Muscle layer of colon (tissue), 2 donors: ENCODE measurements at regions not wholly inside any gene's neighbourhood (a gene's known extent, or its start where the extent isn't known, plus 50 kb on each side); places are given as distances from the start of the nearest gene placed in this dataset.

Source experiments
- H3K27ac ChIP-seq: one replicate; pipeline ENCODE4 v1.7.0; 2013; ENCODE audit warnings: low read depth, mild to moderate bottlenecking, low read length, moderate library complexity
- H3K27me3 ChIP-seq, 2 donors: one replicate each; pipeline ENCODE4 v1.7.0; 2013; ENCODE audit warnings: low read length in 2 of 2, mild to moderate bottlenecking in 2 of 2; ENCODE audit not compliant: insufficient read depth in 2 of 2, control insufficient read depth in 1 of 2
- H3K36me3 ChIP-seq: one replicate; pipeline ENCODE4 v1.7.0; 2013; ENCODE audit warnings: mild to moderate bottlenecking, low read length; ENCODE audit not compliant: insufficient read depth
- H3K4me1 ChIP-seq: one replicate; pipeline ENCODE4 v1.7.0; 2013; ENCODE audit warnings: mild to moderate bottlenecking, low read length; ENCODE audit not compliant: insufficient read depth
- H3K4me3 ChIP-seq, 2 donors: one replicate each; pipeline ENCODE4 v1.7.0; 2013; ENCODE audit warnings: low read length in 2 of 2, low read depth in 1 of 2, mild to moderate bottlenecking in 1 of 2, moderate library complexity in 1 of 2
- H3K9ac ChIP-seq: one replicate; pipeline ENCODE4 v1.7.0; 2013; ENCODE audit warnings: low read length
- H3K9me3 ChIP-seq: one replicate; pipeline ENCODE4 v1.7.0; 2013; ENCODE audit warnings: mild to moderate bottlenecking, low read length
- donor health status: abdominal sarcoma.
- donor health status: Adenocarcinoma of cecum.

DNA sequence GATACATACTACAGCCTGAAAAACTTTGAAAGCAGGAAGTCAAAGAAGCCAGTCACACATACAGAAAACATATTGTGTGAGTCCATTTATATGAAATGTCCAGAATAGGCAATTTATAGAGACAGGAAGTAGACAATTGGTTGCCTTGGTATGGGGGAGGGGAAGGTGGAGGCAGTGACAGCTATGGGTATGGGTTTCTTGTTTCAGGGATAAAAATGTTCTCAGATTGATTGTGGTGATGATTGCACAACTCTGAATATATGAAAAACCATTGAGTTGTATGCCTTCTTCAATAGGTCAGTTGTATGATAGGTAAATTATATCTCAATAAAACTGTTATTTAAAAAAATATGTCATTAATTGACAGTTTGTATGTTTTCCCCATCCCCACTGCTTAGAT lies 137.6 kb downstream of the SNX19 start:
- peaks cover 15% of the 10 kb centered on the region for H3K4me1 ChIP-seq
- no peaks in the 10 kb centered on the region for H3K36me3 ChIP-seq
- no peak overlapping the region for H3K4me3 ChIP-seq
- H3K9ac ChIP-seq, result no peak overlapping the region
- no peaks in the 10 kb centered on the region for H3K9me3 ChIP-seq
- no peaks in the 10 kb centered on the region for H3K27me3 ChIP-seq
- H3K27ac ChIP-seq, result no peak overlapping the region

DNA sequence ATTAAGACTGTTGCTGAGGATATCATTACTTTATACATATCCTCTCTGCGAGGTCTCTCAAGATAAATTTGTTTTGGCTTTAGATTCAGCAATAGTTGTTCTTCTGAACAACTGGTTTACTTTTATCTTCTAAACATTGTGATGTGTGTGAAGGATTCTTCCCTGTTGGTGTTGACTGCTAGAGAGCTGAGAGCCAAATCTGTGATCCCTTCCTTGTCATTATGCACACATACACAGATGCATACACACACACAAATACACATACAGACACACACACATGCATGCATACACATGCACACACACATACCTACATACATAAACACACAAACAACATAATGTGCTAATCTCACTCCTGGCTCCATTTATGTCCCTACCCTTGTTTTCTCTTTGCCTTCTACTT lies 137.0 kb downstream of the SNX19 start:
- H3K9ac ChIP-seq, result no peak overlapping the region
- no peak overlapping the region for H3K27ac ChIP-seq
- H3K4me1 ChIP-seq, result peaks cover 15% of the 10 kb centered on the region
- no peaks in the 10 kb centered on the region for H3K27me3 ChIP-seq
- H3K36me3 ChIP-seq, result no peaks in the 10 kb centered on the region
- no peaks in the 10 kb centered on the region for H3K9me3 ChIP-seq
- no peak overlapping the region for H3K4me3 ChIP-seq

DNA sequence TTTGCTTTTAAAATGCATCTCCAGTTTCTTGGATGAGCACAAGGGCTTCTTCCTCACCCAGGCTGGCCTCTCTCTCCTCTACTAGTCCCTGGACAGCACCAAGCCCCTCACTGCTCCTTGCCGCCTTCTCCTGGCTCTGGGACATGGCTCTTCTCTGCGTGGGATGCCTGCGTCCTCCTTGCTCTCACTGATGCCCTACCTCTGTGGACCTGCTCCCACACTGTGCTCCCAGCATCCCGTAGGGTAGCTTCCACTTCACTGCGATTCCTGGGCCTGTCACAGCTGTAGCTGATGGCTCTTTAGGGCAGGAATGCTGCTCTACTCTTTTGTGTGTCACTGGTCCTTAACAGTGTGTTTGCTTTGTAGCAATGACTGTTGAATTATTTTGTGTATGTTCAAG lies 136.3 kb downstream of the SNX19 start:
- Histone ChIP-seq H3K27ac (no peak overlapping the region), H3K4me3 (no peak overlapping the region), H3K9me3 (no peaks in the 10 kb centered on the region), H3K9ac (no peak overlapping the region), H3K27me3 (no peaks in the 10 kb centered on the region), H3K36me3 (no peaks in the 10 kb centered on the region), H3K4me1 (peaks cover 15% of the 10 kb centered on the region)

DNA sequence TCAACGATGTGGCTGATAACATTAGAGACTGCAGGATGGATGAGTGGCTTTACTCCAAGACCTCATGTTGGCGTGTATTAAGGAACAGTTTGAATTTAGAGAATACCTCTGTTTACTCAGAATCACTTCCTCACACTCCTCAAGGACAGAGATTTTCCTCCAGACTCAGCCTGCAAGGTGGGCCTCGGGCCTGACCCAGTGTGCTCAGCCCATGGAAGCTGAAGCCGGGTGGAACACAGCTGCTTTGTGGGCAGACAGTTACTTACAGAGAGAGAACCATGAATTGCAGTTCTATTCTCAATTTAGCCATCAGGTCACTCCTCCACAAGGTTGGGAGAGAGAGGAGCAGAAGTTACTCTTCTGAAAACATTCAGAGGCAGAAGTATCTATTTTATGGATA lies 135.8 kb downstream of the SNX19 start:
- H3K4me3 ChIP-seq, result no peak overlapping the region
- no peak overlapping the region for H3K9ac ChIP-seq
- H3K27me3 ChIP-seq, result no peaks in the 10 kb centered on the region
- H3K36me3 ChIP-seq, result no peaks in the 10 kb centered on the region
- peaks cover 15% of the 10 kb centered on the region for H3K4me1 ChIP-seq
- H3K27ac ChIP-seq, result no peak overlapping the region
- H3K9me3 ChIP-seq, result no peaks in the 10 kb centered on the region

DNA sequence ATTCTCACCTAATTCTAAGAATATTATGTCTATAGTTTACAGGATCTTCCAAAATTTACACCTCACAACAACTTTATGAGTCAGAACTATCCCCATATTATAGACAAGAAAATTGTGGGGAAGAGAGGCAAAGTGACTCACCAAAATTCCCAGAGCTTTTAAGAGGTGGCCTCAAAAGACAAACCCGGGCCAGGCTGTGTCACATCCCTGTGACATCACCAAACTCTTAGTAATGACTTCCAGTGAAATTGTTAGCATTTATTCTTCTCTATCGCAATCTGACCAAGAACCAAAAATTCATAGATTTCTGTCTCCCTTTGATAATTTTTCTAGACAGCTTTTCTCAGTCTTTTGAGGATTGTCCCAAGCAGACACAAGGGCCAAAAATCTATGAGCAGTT lies 134.3 kb downstream of the SNX19 start:
- Histone ChIP-seq H3K4me3 (no peak overlapping the region), H3K9ac (no peak overlapping the region), H3K27ac (no peak overlapping the region)

DNA sequence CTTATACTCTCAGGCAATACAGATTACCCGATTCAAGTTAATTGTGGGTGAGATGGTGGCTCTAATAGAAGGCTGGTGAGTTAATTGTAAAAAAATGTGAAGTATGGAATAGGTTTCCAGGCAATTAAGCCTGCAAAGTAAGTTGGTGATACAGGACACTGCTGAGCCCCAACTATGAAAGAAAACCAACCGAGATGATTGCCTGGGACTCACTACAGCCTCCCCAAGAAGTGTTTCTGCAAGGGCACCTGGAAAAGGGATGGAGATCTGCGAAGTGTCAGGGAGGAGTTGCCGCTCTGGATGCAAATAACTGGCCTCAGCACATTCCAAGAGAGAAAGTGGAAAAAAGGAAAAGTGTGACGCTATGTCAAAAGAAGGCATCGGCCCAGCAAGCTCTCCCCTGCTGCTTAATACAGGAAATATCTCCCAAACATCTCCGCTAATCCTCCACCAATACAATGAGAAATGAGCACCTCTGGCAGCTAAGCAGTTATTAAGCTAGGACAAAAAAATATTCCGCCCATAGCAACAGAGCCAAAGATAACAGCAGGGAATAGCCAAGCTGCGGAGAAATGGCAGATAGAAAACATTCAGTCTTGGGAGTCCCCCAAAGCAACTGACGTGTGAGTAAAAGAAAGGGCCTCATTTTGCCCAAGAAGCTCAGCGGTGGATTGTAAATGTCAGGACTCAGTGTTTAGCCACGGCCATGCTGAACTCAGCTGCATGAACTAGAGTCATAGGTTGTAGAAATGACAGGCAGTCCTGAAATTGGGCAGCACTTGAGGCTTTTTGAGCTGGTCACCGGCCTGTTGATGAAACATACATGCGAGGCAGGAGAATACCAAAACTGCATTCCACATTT lies 133.7 kb downstream of the SNX19 start:
- Histone ChIP-seq H3K4me1 (peaks cover 28% of the 10 kb centered on the region), H3K4me3 (no peak overlapping the region), H3K27me3 (no peaks in the 10 kb centered on the region), H3K27ac (peak overlapping the region; percentile 36), H3K9ac (no peak overlapping the region), H3K36me3 (no peaks in the 10 kb centered on the region), H3K9me3 (no peaks in the 10 kb centered on the region)

More for the DNA sequence above, 134.3 kb downstream of the SNX19 start:
- H3K9me3 ChIP-seq, result no peaks in the 10 kb centered on the region
- no peaks in the 10 kb centered on the region for H3K27me3 ChIP-seq
- H3K4me1 ChIP-seq, result peaks cover 22% of the 10 kb centered on the region
- H3K36me3 ChIP-seq, result no peaks in the 10 kb centered on the region

DNA sequence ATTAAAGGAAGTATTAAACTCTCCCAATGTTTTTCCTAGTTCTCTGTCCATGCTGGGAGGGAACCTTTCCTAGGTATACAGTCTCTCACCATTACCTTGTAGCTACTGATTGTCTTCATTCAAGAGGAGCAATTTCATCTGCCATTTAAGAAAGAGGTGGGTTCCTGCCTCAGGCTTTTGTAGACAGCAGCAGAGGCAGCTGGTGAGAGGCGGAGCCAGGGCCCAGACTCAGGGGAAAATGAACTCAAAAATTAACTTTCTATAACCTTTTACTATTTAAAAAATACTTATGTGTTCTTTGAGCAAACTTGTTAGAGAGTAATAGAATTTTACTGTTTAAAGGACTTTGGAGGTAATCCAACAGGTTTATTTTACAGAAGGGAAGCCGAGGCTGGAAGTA lies 133.0 kb downstream of the SNX19 start:
- Histone ChIP-seq H3K27ac (no peak overlapping the region), H3K4me1 (peaks cover 28% of the 10 kb centered on the region), H3K4me3 (no peak overlapping the region), H3K9ac (no peak overlapping the region), H3K9me3 (no peaks in the 10 kb centered on the region), H3K36me3 (no peaks in the 10 kb centered on the region), H3K27me3 (no peaks in the 10 kb centered on the region)

DNA sequence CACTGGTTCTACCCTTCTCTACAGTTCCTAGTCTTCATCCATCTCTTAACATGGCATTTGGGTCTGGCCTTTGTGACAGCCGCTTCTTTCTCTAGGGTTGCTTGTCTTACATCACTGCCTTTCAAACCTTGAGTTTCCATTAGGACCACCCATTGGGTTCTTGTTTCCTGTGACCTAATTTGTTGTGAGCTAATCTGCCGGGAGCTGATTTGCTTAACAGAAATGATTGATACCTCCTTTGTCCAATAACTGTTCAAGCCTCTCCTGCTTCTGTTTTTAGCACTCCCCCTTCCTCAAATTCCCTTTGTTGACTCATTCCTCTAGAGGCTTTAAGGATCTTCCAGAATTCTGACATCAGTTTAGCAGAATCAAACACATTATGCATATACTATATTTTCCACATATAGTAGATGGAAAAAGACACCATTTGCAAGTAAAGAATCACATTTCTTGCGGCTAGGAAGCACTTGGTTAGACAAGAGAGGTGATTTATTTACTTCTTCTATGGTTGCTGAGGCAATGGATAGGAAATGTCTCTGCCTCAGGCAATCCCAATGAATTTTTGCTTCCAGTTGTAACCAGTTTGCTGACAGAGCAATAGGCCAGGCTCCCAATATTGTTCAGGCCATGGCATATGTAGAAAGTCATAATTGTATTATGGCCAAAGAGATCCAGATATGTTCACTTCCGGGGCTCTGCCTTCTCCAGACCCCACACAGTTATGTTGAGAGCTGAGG lies 130.7 kb downstream of the SNX19 start:
- H3K9ac ChIP-seq, result no peak overlapping the region
- H3K4me3 ChIP-seq, result no peak overlapping the region
- H3K27me3 ChIP-seq, result no peaks in the 10 kb centered on the region
- no peaks in the 10 kb centered on the region for H3K36me3 ChIP-seq
- H3K4me1 ChIP-seq, result peaks cover 28% of the 10 kb centered on the region
- no peak overlapping the region for H3K27ac ChIP-seq
- no peaks in the 10 kb centered on the region for H3K9me3 ChIP-seq

DNA sequence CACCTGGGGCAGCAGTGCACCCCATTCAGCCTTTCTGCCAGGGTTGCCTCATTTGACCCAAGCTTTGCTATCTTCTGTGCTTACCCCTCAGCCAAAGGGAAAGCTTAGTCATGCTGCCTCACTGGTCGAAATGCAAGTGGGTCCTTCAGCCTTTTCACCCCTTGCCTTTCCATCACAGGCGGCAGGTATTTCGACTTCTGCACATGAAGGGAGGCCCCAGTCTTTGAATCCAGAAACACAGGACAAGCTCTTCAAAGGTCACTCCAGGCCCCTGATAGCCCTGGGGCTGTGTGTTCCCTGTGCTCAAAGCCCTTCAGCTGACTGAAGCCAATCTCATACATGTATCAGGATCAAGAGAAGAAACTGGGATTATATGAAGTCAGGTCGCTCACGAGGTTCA lies 129.7 kb downstream of the SNX19 start:
- Histone ChIP-seq H3K9me3 (no peaks in the 10 kb centered on the region), H3K27me3 (no peaks in the 10 kb centered on the region), H3K4me3 (no peak overlapping the region), H3K27ac (no peak overlapping the region), H3K36me3 (no peaks in the 10 kb centered on the region), H3K9ac (no peak overlapping the region), H3K4me1 (peaks cover 28% of the 10 kb centered on the region)

DNA sequence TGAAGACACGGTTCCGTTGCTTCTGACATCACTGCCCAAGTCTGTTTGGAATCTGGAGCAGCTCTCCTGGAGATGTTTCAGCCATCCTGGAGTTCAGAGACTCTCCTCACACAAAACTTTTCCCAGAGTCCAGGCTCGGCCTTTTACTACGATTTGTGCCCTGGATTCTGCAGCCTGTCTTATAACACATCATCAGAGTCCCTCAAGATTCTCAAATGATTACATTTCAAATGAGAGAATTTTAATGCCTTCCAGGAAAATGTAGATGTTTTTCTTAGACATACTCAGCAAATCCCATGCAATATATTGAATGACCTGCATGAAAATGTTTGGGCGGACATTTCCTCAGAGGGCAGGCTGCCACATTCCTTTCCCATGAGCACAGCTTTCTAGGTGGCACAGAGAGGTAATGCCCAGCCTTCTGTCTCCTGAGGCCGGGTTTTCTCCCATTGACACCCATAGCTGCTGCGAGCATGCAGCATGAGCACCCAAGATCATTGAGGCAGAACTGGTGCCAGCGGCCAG lies 129.1 kb downstream of the SNX19 start:
- H3K27ac ChIP-seq, result no peak overlapping the region
- H3K9ac ChIP-seq, result no peak overlapping the region

DNA sequence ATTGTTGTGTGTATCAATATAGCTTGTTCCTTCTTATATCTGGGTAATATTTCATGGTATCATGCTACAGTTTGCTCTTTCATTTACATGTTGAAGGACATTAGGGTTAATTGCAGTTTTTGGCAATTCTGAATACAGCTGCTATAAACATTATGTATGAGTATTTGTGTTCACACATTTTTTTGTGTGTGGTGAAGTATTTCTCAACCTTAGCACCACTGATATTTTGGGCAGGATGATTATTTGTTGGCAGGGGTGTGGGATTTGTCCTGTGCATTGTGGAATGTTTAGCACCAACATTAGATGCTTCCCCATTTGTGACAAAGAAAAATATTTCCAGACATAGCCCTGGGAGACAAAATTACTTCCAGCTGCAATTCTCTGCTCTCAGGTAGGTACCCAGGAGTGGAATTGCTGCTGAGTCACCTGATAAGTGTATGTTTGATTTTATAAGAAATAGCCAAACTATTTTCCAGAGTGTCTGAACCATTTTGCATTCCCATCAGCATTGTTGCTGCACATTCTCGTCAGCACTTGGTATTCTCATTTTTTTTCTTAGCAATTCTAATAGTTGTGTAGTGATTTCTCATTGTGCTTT lies 128.2 kb downstream of the SNX19 start:
- H3K4me1 ChIP-seq, result peaks cover 16% of the 10 kb centered on the region
- H3K27me3 ChIP-seq, result no peaks in the 10 kb centered on the region
- no peak overlapping the region for H3K27ac ChIP-seq
- H3K9ac ChIP-seq, result no peak overlapping the region
- no peaks in the 10 kb centered on the region for H3K36me3 ChIP-seq
- H3K4me3 ChIP-seq, result no peak overlapping the region
- no peaks in the 10 kb centered on the region for H3K9me3 ChIP-seq

More for the DNA sequence above, 129.1 kb downstream of the SNX19 start:
- H3K4me3 ChIP-seq, result no peak overlapping the region
- H3K27me3 ChIP-seq, result no peaks in the 10 kb centered on the region
- no peaks in the 10 kb centered on the region for H3K9me3 ChIP-seq
- H3K4me1 ChIP-seq, result peaks cover 25% of the 10 kb centered on the region
- no peaks in the 10 kb centered on the region for H3K36me3 ChIP-seq
